ENCODE measurements at regions not wholly inside any gene's neighbourhood (a gene's known extent, or its start where the extent isn't known, plus 50 kb on each side); places are given as distances from the start of the nearest gene placed in this dataset.

DNA sequence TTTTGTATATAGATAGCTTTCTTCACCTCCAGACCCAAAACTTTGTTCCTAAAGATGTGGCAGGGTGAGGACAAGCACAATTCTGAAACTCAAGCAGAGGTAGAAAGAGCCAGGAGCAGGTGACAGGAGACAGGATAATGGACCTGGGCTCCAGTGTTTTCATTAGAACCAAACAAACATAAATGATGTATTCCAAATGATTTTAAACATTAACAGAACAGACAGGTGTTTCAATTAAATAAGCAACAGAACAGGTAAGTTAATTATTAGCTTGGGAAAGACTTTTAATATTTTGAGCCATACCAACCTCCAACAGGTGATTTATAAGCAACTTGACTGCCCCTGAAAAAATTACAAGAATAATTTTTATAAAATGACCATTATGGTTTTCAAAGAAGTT, 459.4 kb upstream of the LCORL start:
- TF ChIP-seq, protein P1, sequence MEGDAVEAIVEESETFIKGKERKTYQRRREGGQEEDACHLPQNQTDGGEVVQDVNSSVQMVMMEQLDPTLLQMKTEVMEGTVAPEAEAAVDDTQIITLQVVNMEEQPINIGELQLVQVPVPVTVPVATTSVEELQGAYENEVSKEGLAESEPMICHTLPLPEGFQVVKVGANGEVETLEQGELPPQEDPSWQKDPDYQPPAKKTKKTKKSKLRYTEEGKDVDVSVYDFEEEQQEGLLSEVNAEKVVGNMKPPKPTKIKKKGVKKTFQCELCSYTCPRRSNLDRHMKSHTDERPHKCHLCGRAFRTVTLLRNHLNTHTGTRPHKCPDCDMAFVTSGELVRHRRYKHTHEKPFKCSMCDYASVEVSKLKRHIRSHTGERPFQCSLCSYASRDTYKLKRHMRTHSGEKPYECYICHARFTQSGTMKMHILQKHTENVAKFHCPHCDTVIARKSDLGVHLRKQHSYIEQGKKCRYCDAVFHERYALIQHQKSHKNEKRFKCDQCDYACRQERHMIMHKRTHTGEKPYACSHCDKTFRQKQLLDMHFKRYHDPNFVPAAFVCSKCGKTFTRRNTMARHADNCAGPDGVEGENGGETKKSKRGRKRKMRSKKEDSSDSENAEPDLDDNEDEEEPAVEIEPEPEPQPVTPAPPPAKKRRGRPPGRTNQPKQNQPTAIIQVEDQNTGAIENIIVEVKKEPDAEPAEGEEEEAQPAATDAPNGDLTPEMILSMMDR (IDR thresholded peaks at IDR 0.05; ENCODE audit: low read depth, low read length) = no peak
- DNase-seq (ENCODE audit: extremely low read depth, low read depth) = no peak

DNA sequence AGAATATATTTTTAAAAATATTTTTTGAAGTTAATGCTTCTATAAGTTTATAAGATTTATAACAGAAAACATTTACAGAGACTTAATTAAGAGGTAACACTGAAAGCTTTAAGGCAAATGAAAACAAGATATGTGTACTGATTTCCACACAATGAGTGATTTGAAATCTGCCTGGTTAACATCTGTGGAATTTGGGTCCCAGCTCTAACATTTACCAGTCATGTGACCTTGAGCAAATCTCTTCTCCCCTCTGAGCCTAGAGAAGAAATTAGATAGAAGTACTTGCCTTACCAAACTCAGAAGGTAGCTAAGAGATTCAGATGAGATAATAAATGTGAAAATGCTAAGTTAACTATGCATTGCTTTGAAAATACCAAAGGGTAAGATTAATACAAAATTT, 458.8 kb upstream of the LCORL start:
- DNase-seq (ENCODE audit: extremely low read depth, low read depth) = no peak
- TF ChIP-seq, protein P1 (IDR thresholded peaks at IDR 0.05; ENCODE audit: low read depth, low read length) = no peak

DNA sequence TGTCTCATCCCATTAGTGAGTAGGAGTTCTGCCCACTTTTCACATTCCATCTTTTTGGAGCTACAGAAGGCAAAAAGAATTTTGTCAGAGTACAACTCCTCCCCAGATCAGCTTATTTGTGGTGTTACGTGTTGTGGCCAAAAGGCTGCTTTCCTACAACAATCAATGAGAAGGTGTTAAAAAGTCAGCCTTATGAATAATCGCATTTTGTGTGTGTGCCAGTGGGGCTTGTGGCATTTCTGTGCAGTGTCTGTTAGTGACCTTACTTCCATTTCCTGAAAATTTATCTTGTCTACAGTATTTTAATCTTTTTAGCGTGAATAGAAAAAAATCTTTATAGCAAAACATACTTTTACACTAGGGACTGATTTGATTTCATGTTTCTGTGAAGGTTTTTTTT, 458.3 kb upstream of the LCORL start:
- TF ChIP-seq, protein P1 (IDR thresholded peaks at IDR 0.05; ENCODE audit: low read depth, low read length) = no peak
- no peak for DNase-seq (ENCODE audit: extremely low read depth, low read depth)

DNA sequence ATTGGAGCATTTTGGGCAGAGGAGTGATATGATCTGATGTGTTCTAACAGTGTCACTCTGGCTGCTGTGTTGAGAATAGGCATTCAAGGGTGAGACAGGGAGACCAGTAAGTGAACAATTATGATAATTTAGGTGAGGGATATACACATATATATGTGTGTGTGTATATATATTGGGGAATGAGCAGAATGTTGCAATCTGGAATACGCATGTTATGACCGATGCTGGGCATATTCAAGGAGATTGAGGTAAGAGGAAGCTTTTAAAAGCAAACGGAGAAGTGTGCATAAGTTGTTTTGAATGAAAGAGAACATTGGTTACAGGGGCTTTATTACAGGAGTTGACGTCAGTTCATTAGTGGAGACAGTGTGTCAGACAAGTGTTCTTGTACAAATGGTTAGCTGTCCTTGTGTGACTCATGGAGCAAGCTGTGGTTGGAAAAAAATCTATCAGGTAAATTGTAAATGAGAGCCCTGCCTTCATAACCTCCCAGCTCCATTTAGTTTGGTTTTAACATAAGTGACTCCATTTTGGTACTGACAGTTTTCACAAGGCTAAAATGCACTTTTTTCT, 442.5 kb upstream of the LCORL start:
- no peak for DNase-seq (ENCODE audit: extremely low read depth, low read depth)
- TF ChIP-seq, protein P1 (IDR thresholded peaks at IDR 0.05; ENCODE audit: low read depth, low read length) = no peak

DNA sequence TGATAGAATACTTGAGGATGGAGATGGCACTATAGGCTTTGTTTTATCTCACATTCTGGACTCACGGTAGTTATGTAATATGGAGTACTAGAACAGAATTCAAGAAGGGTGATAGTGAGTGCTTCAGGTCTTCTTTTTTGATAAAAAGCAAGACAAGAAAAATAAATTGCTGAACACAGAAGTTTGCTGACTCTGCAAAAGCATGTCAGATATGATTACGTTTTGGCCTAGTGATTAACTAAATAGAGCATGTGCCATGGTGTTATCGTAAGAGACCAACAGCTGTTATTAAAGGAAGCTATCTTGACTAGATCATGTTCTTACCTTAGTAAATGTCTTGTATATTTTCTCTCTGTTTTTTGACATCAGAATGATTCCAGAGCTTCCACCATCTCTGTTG, 436.9 kb upstream of the LCORL start:
- no peak for DNase-seq (ENCODE audit: extremely low read depth, low read depth)
- TF ChIP-seq, protein P1 (IDR thresholded peaks at IDR 0.05; ENCODE audit: low read depth, low read length) = no peak

DNA sequence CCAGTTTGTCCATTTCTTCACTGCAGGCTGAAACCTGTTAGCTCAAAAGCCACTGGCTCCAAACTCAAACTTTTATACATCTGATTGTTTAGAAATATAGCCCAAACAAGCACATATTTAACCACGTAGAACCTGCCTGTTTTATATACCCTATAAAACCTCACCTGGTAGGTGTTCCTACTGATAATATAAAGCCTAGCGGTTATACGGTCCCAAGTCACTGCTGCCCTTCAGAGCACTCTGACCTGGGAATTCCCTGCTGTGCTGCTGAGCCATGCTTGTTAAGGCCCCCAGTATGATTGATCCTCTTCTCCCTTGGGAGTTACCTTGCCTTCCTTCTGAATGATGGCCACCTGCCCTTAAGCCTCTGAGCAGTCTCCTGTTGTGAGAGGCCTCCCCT, 432.8 kb upstream of the LCORL start:
- TF ChIP-seq, protein P1 (IDR thresholded peaks at IDR 0.05; ENCODE audit: low read depth, low read length) = no peak

DNA sequence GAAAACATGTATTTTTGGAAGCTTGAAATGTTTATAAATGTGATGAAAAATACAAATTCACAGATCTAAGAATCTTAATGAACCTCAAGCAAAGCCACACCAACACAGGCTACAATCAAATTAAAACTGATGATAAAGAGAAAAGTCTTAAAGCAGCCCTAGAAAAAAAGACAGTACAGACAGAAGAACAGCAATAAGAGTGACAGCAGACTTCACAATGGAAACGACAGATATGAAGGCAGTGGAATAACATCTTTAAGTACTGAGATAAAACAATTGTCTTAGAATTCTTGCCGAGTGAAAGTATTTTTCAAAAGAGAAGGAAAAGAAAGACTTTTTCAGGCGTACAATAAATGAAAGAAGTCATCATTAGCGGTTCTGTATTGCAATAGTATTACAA, 423.6 kb upstream of the LCORL start:
- TF ChIP-seq, protein P1 (IDR thresholded peaks at IDR 0.05; ENCODE audit: low read depth, low read length) = no peak
- no peak for DNase-seq (ENCODE audit: extremely low read depth, low read depth)

More for the DNA sequence above, 432.8 kb upstream of the LCORL start:
- DNase-seq (ENCODE audit: extremely low read depth, low read depth) = no peak

Data from AG09319 (cell line).